K562 (cell line): ENCODE measurements at regions not wholly inside any gene's neighbourhood (a gene's known extent, or its start where the extent isn't known, plus 50 kb on each side); places are given as distances from the start of the nearest gene placed in this dataset.

Source experiments
- ATAC-seq: fragments of 200-7000 bp; cut with Tn5 transposase; 3 replicates; pipeline ENCODE4 v1.9.1; 2020; ENCODE audit warnings: moderate library complexity
- BruUV-seq: library from RNA; stranded (reverse); fragments of 400-500 nt; replicated peaks from 2 replicates; lab custom pipeline; 2021; lab: Mats Ljungman, UMichigan
- CTCF ChIA-PET: fragments of 300-600 bp; formaldehyde crosslinking; extraction: SDS; loops from one replicate; lab custom pipeline; 2021; ENCODE audit warnings: low intra/inter-chr PET ratio; lab: Yijun Ruan, JAX
- POLR2A ChIA-PET: fragments of 300-600, 350-650 bp; sonication (Branson Sonifier 250); formaldehyde crosslinking; extraction: SDS; loops from one replicate; lab custom pipeline; 2021; ENCODE audit warnings: antibody characterized with exemption, inconsistent platforms; lab: Yijun Ruan, JAX
- DNase-seq, 4 experiments: peaks; one replicate each; pipeline versions ENCODE4 v3.0.0 to v3.0.0-alpha.2; 2011 to 2018; ENCODE audit warnings: low spot score in 3 of 4, mixed read lengths in 3 of 4; ENCODE audit errors: extremely low read depth in 1 of 4
- FAIRE-seq: peaks from 2 replicates; lab custom pipeline; 2011; peaks lifted over from hg19 to GRCh38; lab: Jason Lieb, UNC
- H2AFZ ChIP-seq: 2 replicates; pipeline ENCODE4 v1.6.0; 2011; ENCODE audit warnings: low read depth, low read length, control low read depth, inconsistent platforms
- H3K27ac ChIP-seq: fragments of 200-600 bp; 3 replicates; pipeline ENCODE4 v1.8.0; 2011; ENCODE audit warnings: low read depth, mild to moderate bottlenecking, control low read depth, inconsistent platforms, low read length, moderate library complexity, mixed read lengths; ENCODE audit errors: extremely low read depth
- H3K27me3 ChIP-seq, 2 experiments: fragments of 300-600 bp in 1 of 2; 2 replicates in 1 of 2; 3 replicates in 1 of 2; pipeline versions ENCODE4 v1.6.0 to v1.8.0; 2011; ENCODE audit warnings: inconsistent platforms in 2 of 2, low read length in 2 of 2, mild to moderate bottlenecking in 1 of 2, mixed read lengths in 1 of 2, moderate library complexity in 1 of 2; ENCODE audit not compliant: control insufficient read depth in 2 of 2, insufficient read depth in 2 of 2
- H3K36me3 ChIP-seq: fragments of 300-600 bp; 3 replicates; pipeline ENCODE4 v1.8.0; 2011; ENCODE audit warnings: mild to moderate bottlenecking, low read length, inconsistent platforms; ENCODE audit not compliant: control insufficient read depth, insufficient read depth
- H3K4me1 ChIP-seq, 2 experiments: fragments of 200-600 bp in 1 of 2; replicated peaks in 1 of 2; 2 replicates in 1 of 2; 3 replicates in 1 of 2; pipeline versions ENCODE4 v1.5.1 to v1.8.0; 2011; ENCODE audit warnings: inconsistent platforms in 2 of 2, low read length in 2 of 2, mild to moderate bottlenecking in 1 of 2, mixed read lengths in 1 of 2, moderate library complexity in 1 of 2; ENCODE audit not compliant: control insufficient read depth in 2 of 2, insufficient read depth in 2 of 2
- H3K4me2 ChIP-seq: 2 replicates; pipeline ENCODE4 v1.6.1; 2011; ENCODE audit warnings: low read length, control low read depth, inconsistent platforms, mixed read lengths; ENCODE audit not compliant: insufficient read depth
- H3K4me3 ChIP-seq: fragments of 200-600 bp; sonication (generic), shearing (Covaris generic); 2 replicates; pipeline ENCODE4 v1.5.1; 2016; ENCODE audit warnings: control low read depth, inconsistent platforms
- H3K79me2 ChIP-seq: fragments of 200-600 bp; 3 replicates; pipeline ENCODE4 v1.8.0; 2011; ENCODE audit warnings: low read length, inconsistent platforms; ENCODE audit not compliant: control insufficient read depth, insufficient read depth
- H3K9ac ChIP-seq, 2 experiments: 2 replicates each; pipeline versions ENCODE4 v1.6.0 to v1.6.1; 2011; ENCODE audit warnings: low read depth in 2 of 2, low read length in 2 of 2, control low read depth in 1 of 2, inconsistent platforms in 1 of 2, mild to moderate bottlenecking in 1 of 2, mixed read lengths in 1 of 2; ENCODE audit not compliant: insufficient read depth in 1 of 2
- H3K9me1 ChIP-seq: one replicate; pipeline ENCODE4 v1.6.0; 2011; ENCODE audit warnings: inconsistent platforms, mild to moderate bottlenecking, low read length, moderate library complexity; ENCODE audit not compliant: control insufficient read depth, insufficient read depth
- H3K9me3 ChIP-seq: replicated peaks from 2 replicates; pipeline ENCODE4 v1.5.1; 2011; ENCODE audit warnings: low read depth, low read length, inconsistent platforms; ENCODE audit not compliant: control insufficient read depth, insufficient read depth
- H4K20me1 ChIP-seq: replicated peaks from 2 replicates; pipeline ENCODE4 v1.6.1; 2011; ENCODE audit warnings: low read length, inconsistent platforms, mixed read lengths; ENCODE audit not compliant: control insufficient read depth, insufficient read depth
- ETV1 ChIP-seq: fragments of 450-650 bp; conservative IDR thresholded peaks from 2 replicates; pipeline ENCODE4 v1.6.1; 2016; ENCODE audit warnings: missing genetic modification characterization, control low read depth, low read depth, missing compliant biosample characterization
- MED1 ChIP-seq: sonication (generic); formaldehyde crosslinking; IDR thresholded peaks from 2 replicates; pipeline ENCODE4 v1.8.1; 2023; ENCODE audit warnings: missing genetic modification reagents, borderline replicate concordance
- NCOA1 ChIP-seq: fragments of 450-650 bp; IDR thresholded peaks from 2 replicates; pipeline ENCODE4 v1.6.1; 2016; ENCODE audit warnings: low read depth
- NFATC3 ChIP-seq: fragments of 450-650 bp; IDR thresholded peaks from 2 replicates; pipeline ENCODE4 v1.6.1; 2017; ENCODE audit warnings: mild to moderate bottlenecking
- POLR2AphosphoS5 ChIP-seq: IDR thresholded peaks from 2 replicates; pipeline ENCODE4 v1.6.1; 2011; ENCODE audit warnings: mild to moderate bottlenecking, low read depth, low read length, moderate library complexity; ENCODE audit not compliant: control insufficient read depth, insufficient read depth
- POLR2B ChIP-seq: fragments of 450-650 bp; IDR thresholded peaks from 2 replicates; pipeline ENCODE4 v1.6.1; 2018; ENCODE audit warnings: low read depth; ENCODE audit not compliant: partially characterized antibody
- ZNF143 ChIP-seq: sonication (generic); formaldehyde crosslinking; IDR thresholded peaks from 2 replicates; pipeline ENCODE4 v1.9.0; 2022; ENCODE audit warnings: mild to moderate bottlenecking, missing genetic modification reagents
- WGBS: fragments of 100-300 bp; shearing (Covaris generic); methylation state at CpG from one replicate; pipeline ENCODE4 v1.1.6; 2016; ENCODE audit warnings: low coverage, mixed read lengths; ENCODE audit not compliant: insufficient coverage; ENCODE audit errors: missing lambda C conversion rate; 5-methylcytosine and 5-hydroxymethylcytosine counted together
- in situ Hi-C: fragments of 300-500 bp; cut with MboI; formaldehyde crosslinking; loops from 4 replicates; pipeline ENCODE4 v1.15.0; 2018; ENCODE audit warnings: inconsistent platforms, mixed read lengths
- intact Hi-C: fragments of 100-400 bp; cut with micrococcal nuclease; formaldehyde crosslinking; loops from 2 replicates; pipeline ENCODE4 v1.14.2; 2022
- TF ChIP-seq, protein P1 (sequence below), 2 experiments: IDR thresholded peaks in 1 of 2; conservative IDR thresholded peaks in 1 of 2; 2 replicates each; pipeline ENCODE4 v1.6.1; 2016; ENCODE audit warnings: low read depth in 2 of 2, mild to moderate bottlenecking in 1 of 2, missing compliant biosample characterization in 1 of 2, missing genetic modification characterization in 1 of 2, moderate library complexity in 1 of 2
- TF ChIP-seq, protein P2 (sequence below), 3 experiments: fragments of 200-800 bp in 1 of 3; fragments of 250-450 bp in 1 of 3; fragments of 450-650 bp in 1 of 3; sonication (Bioruptor Pico) in 1 of 3; sonication (Bioruptor generic) in 1 of 3; formaldehyde crosslinking in 1 of 3; IDR thresholded peaks; 2 replicates each; pipeline versions ENCODE4 v1.6.1 to v1.8.0; 2016 to 2022; ENCODE audit warnings: mild to moderate bottlenecking in 2 of 3, missing genetic modification characterization in 2 of 3, missing compliant biosample characterization in 1 of 3, moderate library complexity in 1 of 3

DNA sequence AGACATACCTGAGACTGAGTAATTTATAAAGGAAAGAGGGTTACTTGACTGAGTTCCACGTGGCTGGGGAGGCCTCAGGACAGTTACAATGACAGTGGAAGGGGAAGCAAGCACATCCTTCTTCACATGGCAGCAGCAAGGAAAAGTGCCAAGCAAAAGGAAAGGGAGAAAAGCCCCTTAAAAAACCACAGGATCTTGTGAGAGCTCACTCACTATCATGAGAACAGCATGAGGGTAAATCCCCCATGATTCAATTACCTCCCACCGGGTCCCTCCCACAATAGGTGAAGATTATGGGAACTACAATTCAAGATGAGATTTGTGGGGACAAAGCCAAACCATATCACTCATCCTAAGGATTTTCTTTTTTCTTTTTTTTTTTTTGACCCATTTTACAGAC is 177.8 kb upstream of the EEA1 start:
- in situ Hi-C loops (no loop called here), intact Hi-C loops (no loop called here)
- H3K36me3 ChIP-seq: no peaks in the 10 kb centered on the region
- no peaks in the 10 kb centered on the region for H4K20me1 ChIP-seq
- no peaks in the 10 kb centered on the region; a peak in 1 of 5 replicates for H3K4me1 ChIP-seq
- no peak overlapping the region for H3K4me3 ChIP-seq
- ChIA-PET CTCF (no interaction called here), POLR2A (no interaction called here)
- DNase-seq (no peak), ATAC-seq (no peak), FAIRE-seq (no peak)
- H3K9ac ChIP-seq: no peak overlapping the region
- no peaks in the 10 kb centered on the region for H3K79me2 ChIP-seq
- H3K4me2 ChIP-seq: no peak overlapping the region
- no peak overlapping the region for H2AFZ ChIP-seq
- H3K9me1 ChIP-seq: no peaks in the 10 kb centered on the region
- no peaks in the 10 kb centered on the region for H3K9me3 ChIP-seq
- no peak overlapping the region for H3K27ac ChIP-seq
- no peaks in the 10 kb centered on the region for H3K27me3 ChIP-seq
- WGBS: 8% methylated on average over 2 of the region's 2 CpGs
- BruUV-seq: no TSS peak
- TF ChIP-seq NFATC3 (no peak), NCOA1 (no peak), POLR2AphosphoS5 (no peak), POLR2B (no peak), MED1 (CRISPR knock-in tag) (no peak), ZNF143 (CRISPR knock-in tag) (no peak), ETV1 (tag) (no peak)
- TF ChIP-seq, protein P1, sequence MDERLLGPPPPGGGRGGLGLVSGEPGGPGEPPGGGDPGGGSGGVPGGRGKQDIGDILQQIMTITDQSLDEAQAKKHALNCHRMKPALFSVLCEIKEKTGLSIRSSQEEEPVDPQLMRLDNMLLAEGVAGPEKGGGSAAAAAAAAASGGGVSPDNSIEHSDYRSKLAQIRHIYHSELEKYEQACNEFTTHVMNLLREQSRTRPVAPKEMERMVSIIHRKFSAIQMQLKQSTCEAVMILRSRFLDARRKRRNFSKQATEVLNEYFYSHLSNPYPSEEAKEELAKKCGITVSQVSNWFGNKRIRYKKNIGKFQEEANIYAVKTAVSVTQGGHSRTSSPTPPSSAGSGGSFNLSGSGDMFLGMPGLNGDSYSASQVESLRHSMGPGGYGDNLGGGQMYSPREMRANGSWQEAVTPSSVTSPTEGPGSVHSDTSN (CRISPR knock-in tag; IDR thresholded peaks at IDR 0.05; ENCODE audit: low read depth): no peak
- TF ChIP-seq, protein P1 (tag; conservative IDR thresholded peaks at IDR 0.05; ENCODE audit: low read depth): no peak
- TF ChIP-seq, protein P2, sequence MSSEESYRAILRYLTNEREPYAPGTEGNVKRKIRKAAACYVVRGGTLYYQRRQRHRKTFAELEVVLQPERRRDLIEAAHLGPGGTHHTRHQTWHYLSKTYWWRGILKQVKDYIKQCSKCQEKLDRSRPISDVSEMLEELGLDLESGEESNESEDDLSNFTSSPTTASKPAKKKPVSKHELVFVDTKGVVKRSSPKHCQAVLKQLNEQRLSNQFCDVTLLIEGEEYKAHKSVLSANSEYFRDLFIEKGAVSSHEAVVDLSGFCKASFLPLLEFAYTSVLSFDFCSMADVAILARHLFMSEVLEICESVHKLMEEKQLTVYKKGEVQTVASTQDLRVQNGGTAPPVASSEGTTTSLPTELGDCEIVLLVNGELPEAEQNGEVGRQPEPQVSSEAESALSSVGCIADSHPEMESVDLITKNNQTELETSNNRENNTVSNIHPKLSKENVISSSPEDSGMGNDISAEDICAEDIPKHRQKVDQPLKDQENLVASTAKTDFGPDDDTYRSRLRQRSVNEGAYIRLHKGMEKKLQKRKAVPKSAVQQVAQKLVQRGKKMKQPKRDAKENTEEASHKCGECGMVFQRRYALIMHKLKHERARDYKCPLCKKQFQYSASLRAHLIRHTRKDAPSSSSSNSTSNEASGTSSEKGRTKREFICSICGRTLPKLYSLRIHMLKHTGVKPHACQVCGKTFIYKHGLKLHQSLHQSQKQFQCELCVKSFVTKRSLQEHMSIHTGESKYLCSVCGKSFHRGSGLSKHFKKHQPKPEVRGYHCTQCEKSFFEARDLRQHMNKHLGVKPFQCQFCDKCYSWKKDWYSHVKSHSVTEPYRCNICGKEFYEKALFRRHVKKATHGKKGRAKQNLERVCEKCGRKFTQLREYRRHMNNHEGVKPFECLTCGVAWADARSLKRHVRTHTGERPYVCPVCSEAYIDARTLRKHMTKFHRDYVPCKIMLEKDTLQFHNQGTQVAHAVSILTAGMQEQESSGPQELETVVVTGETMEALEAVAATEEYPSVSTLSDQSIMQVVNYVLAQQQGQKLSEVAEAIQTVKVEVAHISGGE (CRISPR knock-in tag; IDR thresholded peaks at IDR 0.05): no peak
